ENCODE measurements at regions not wholly inside any gene's neighbourhood (a gene's known extent, or its start where the extent isn't known, plus 50 kb on each side); places are given as distances from the start of the nearest gene placed in this dataset.

GRCh38 chr14:103195828-103196615 is 72.8 kb downstream of the TNFAIP2 start:
- Histone ChIP-seq H3K27me3 (no peaks in the 10 kb centered on the region), H3K4me3 (no peak overlapping the region), H3K4me1 (peaks cover 7% of the 10 kb centered on the region), H3K36me3 (replicated peaks in 1 of 2; ENCODE audit: insufficient read depth in 1 of 2, low read depth in 2 of 2) (no peaks in the 10 kb centered on the region), H3K9me3 (no peaks in the 10 kb centered on the region), H3K27ac (no peak overlapping the region)
- DNase-seq (no peak), ATAC-seq (no peak)
- 79 to 85% methylated on average over 21 to 22 of the region's 22 CpGs for WGBS, 2 donors
- TF ChIP-seq POLR2A (IDR thresholded peaks at IDR 0.05) (no peak), CTCF (IDR thresholded peaks at IDR 0.05) (no peak)
- intact Hi-C loops (cut with DNase I) = no loop called here

- 87 to 88% methylated on average over 10 to 11 of the region's 11 CpGs for WGBS, 2 donors
These were observed 73.5 kb downstream of the TNFAIP2 start for GRCh38 chr14:103196716-103197115.

GRCh38 chr14:103198131-103199105 is 75.2 kb downstream of the TNFAIP2 start:
- TF ChIP-seq POLR2A (IDR thresholded peaks at IDR 0.05) (no peak), CTCF (IDR thresholded peaks at IDR 0.05) (no peak)
- Histone ChIP-seq H3K27ac (peak overlapping the region; percentile 7 to 57 (median 30)), H3K27me3 (no peaks in the 10 kb centered on the region), H3K4me3 (no peak overlapping the region), H3K9me3 (no peaks in the 10 kb centered on the region), H3K4me1 (peaks cover 7% of the 10 kb centered on the region), H3K36me3 (replicated peaks in 1 of 2; ENCODE audit: insufficient read depth in 1 of 2, low read depth in 2 of 2) (no peaks in the 10 kb centered on the region)
- peak in 3 of 4 donors; percentile 32 to 51 (median 48) for DNase-seq
- 45 to 48% methylated on average over 11 to 14 of the region's 14 CpGs for WGBS, 2 donors
- ATAC-seq = peak; percentile 78
- intact Hi-C loops (cut with DNase I) = no loop called here

More at GRCh38 chr14:103196716-103197115, 73.5 kb downstream of the TNFAIP2 start:
- Histone ChIP-seq H3K9me3 (no peaks in the 10 kb centered on the region), H3K4me1 (peaks cover 7% of the 10 kb centered on the region), H3K36me3 (replicated peaks in 1 of 2; ENCODE audit: insufficient read depth in 1 of 2, low read depth in 2 of 2) (no peaks in the 10 kb centered on the region), H3K27me3 (no peaks in the 10 kb centered on the region), H3K4me3 (no peak overlapping the region), H3K27ac (no peak overlapping the region)
- ATAC-seq = no peak
- intact Hi-C loops (cut with DNase I) = no loop called here
- TF ChIP-seq CTCF (IDR thresholded peaks at IDR 0.05) (no peak), POLR2A (IDR thresholded peaks at IDR 0.05) (no peak)
- DNase-seq = no peak

GRCh38 chr14:103199124-103199523 is 75.9 kb downstream of the TNFAIP2 start:
- DNase-seq (no peak), ATAC-seq (peak; percentile 54)
- 75 to 79% methylated on average over 6 of the region's 6 CpGs for WGBS, 2 donors
- H3K9me3 ChIP-seq = peaks cover 0 to under 1% (median 0%) of the 10 kb centered on the region in 3 donors
- H3K4me3 ChIP-seq = no peak overlapping the region
- H3K36me3 ChIP-seq (replicated peaks in 1 of 2; ENCODE audit: insufficient read depth in 1 of 2, low read depth in 2 of 2) = no peaks in the 10 kb centered on the region
- H3K27me3 ChIP-seq = no peaks in the 10 kb centered on the region
- peaks cover 7% of the 10 kb centered on the region for H3K4me1 ChIP-seq
- intact Hi-C loops (cut with DNase I) = no loop called here
- H3K27ac ChIP-seq = peak overlapping the region in 3 of 4 donors; percentile 8 to 57 (median 52)
- TF ChIP-seq POLR2A (IDR thresholded peaks at IDR 0.05) (no peak), CTCF (IDR thresholded peaks at IDR 0.05) (no peak)
